ENCODE measurements at regions not wholly inside any gene's neighbourhood (a gene's known extent, or its start where the extent isn't known, plus 50 kb on each side); places are given as distances from the start of the nearest gene placed in this dataset.

DNA sequence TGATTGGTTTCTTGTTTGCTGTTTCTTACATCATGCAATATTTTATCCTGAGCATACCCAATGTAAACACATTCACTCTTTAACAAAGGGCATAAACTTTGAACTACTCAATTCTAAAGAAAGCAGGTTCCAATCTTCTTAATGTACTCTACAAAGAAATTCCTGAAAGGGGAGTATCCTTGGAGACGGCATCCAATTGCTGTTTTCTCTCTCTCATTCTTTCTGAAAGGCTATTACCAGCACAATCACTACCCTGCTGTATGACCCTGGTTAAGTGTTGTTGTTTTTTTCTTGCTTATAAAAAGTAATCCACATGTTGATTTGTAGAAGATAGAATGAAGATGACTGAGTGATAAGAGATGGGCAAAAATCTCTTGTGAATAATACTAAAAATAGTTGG is 176.0 kb downstream of the ZNF365 start:
- no peak for DNase-seq (ENCODE audit: low spot score)

DNA sequence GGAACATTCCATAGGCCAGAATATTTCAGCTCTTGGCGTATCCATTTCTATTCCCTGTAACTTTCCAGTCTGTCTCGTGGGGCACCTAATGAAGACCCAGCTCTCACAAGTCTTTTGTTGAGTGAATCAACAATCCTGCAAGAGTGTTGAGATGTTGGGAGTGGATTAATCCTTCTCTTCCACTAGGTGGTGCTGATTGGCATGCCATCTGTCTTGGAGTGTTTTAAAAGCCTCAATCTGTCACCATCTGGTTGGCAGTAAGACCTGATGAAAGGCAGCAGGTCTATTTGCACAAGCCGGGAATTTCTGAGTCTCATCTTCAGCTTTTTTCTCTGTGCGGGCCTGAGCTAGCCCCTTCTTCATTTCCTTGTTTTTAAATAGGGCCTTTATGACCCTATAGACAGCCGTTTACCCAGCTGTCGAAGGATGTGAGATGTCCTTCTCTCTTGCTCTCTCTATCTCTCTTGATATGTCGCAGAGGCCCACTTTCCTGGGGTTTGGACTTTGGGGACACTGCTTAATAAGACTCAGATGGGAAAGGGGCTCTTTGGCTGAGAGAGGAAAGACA is 180.5 kb downstream of the ZNF365 start:
- DNase-seq (ENCODE audit: low spot score): peak; percentile 68

DNA sequence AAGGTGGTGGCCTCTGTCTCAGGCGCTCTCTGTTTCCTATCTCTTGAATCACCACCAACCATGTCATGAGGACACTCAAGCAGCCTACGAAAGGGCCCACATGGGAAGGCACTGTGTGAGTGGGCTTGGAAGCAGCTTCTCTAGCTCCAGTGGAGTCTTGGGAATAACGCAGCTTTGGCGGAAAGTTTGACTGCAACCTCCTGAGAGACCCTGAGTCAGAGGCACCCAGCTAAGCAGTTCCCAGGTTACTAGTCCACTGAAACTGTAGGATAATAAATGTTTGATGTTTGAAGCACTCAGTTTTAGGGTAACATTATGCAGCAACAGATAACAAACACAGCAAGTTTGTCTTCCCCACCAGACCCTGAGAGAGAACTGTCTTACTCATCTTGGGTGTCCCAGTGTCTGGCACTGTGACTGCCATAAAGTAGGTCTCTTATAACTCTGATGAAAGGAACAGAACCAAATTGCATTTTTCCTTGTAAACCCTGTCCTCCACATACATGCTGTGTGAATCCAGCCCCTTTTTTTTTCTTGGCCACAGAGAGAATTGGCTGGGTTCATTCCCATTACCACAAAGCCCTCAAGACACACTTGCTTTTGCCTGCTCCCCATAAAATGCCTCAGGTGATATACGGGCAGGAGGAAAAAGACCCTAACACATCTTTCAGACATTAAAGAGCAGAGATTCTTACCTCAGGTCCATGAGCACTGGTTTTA is 185.5 kb downstream of the ZNF365 start:
- DNase-seq (ENCODE audit: low spot score): no peak

DNA sequence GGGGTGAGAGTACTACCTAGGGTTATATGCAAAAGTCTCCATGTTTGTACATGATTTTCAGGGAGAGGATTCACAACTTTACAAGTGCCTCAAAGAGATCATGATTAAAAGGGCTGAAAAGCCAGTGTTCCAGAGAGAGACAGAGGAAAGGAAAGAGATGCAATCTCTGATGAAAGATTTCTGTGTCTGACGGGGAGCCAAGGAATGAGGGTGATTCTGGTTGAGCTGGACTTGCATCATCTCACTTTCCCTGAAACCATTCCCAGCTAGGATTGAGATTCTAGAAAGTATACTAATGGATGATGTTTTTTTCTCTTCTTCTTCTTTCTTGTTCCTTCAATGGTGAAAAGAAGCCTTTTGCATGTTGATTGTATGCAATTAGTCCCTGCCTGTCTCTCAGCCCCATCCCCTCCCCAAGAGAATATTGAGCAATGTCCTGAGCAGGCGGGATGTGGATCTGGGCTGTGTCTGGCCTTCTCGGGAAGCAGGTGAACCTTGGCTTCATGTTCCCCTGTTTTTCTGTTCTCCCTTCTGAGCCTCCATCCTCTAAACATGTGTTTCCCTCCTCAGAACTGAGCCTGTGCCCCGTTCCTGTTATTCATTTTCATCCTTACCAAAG is 186.1 kb downstream of the ZNF365 start:
- DNase-seq (ENCODE audit: low spot score): no peak

DNA sequence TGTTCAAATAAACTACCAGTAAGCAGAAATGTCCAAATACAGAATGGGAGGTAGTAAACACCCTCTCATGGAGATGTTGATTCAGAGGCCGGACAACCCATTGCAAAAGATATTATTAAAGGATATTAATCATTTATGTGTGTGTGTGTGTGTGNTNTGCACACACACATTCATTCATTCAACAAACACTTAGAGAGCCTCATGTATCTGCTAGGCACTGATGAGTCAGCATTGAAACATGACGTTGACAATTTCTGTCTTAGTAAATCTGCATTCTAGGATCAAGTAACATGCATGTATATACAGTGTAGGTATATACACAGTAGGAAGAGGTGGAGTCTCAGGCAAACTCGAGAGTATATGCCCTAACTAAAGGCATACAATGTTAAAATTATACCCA is 187.0 kb downstream of the ZNF365 start:
- DNase-seq (ENCODE audit: low spot score): no peak

DNA sequence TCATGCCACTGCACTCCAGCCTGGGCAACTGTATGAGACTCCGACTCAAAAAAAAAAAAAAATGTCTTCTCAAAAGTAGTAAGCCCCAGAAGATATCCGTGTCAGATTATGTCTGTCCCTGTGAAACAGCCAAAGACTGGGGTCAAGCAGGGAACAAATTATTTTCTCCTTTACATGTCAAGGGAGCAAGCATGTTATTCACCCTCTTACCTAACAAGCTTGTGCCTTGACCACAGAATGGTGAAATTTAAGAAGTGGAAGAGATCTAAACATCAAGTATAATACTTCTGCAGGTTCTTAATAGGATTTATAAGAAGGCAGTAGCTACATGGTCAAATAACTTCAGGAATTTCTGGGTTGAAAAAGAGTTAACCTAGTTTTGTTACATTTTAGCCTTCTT is 187.9 kb downstream of the ZNF365 start:
- no peak for DNase-seq (ENCODE audit: low spot score)

DNA sequence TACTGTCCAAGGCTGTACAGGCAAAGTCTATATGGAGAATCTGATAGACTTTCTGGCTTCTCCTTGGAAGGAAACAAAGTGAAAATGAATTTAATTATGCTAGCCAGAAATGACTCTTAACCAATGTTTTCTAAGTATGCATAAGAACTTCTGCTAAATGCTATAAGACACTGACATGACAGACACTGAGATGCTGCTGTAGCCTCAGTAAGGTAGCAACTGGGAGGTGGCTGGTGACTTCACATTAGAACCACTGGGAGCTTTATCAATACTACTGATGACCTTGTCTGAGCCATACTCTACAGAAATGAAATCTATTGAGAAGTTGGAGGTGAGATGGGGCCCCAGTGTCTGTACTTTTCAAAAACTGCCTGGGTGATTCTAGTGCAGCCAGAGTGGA is 188.6 kb downstream of the ZNF365 start:
- no peak for DNase-seq (ENCODE audit: low spot score)

DNA sequence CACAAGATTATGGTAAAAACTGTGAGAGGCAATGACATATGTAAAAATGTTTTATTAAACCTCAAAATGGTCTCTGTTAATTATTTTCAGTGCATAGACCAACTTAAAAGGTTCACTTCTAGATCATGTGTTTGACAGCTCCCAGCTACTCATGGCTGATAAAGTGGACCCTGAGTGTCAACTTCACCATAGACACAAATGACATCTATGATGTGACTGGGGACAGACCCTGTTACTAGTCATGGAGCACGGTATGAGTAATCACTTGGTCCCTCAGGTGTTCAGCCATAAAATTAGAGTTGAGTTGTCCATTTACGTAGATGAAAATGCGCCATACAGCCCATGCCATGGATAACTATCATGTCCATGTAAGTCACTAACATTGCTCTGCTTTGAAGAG is 199.8 kb downstream of the ZNF365 start:
- no peak for DNase-seq (ENCODE audit: low spot score)

DNA sequence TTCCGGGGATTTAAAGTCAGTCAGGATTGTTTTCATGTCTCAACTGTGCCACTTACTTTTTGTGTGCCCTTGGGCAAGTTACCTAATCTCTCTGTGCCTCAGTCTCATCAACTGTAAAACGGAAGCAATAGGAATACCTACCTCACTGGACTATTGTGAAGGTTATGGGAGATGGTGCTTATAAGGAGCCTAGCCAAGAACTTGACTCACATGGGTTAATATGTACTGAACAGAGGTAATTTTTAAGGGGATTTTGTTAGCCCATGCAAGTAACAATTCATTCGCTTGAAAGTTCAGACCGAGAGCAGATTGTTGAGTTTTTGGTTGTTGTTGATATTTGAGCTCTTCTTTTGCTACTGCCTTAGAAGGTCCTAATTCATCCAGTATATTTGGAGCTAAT is 202.9 kb downstream of the ZNF365 start:
- no peak for DNase-seq (ENCODE audit: low spot score)

DNA sequence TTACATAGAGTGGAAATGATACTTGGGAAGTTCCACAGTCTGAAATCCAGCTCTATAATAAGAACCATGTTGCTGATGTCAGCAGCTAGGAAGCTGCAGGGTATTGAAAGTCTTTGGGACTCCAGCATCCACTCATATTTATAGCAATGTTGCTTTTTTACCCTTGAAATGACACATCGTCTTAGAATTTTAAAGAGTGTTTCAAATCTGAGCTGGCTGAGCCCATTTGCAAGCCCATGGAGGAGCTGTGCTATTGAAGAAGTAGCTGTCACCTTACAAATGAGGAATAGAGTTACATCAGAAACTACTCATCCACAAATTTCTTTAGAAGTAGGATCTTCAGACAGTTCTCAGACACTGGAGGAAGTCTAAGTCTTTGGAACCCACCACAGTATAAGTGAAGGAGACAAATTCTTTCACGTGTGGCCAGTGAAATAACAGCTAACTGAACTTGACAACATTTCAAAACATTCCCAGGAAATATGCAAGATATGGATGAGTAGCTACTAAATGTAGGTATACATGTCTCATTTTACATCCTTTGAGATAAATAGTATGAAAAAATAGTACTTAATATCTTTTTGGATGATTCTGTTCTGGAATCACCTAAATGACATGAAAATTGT is 203.6 kb downstream of the ZNF365 start:
- DNase-seq (ENCODE audit: low spot score): no peak

DNA sequence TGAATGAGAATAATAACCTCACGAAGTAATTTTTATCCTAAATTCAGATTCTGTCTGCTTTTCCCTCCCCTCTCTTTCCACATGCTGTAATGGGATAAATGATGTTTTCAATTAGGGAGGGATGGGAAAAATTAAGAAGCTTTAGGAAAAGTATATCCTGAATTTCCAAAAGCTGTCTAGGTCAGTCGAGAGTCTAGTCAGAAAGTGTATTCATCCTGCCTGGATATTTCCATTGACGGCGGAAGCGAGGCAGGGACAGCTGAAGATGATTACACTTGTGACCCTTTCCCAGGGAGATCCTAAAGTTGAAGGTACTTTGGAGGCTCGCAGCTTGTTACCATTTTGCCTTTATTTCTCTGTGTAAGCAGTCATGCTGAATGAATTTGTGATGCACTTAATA is 204.1 kb downstream of the ZNF365 start:
- no peak for DNase-seq (ENCODE audit: low spot score)

DNA sequence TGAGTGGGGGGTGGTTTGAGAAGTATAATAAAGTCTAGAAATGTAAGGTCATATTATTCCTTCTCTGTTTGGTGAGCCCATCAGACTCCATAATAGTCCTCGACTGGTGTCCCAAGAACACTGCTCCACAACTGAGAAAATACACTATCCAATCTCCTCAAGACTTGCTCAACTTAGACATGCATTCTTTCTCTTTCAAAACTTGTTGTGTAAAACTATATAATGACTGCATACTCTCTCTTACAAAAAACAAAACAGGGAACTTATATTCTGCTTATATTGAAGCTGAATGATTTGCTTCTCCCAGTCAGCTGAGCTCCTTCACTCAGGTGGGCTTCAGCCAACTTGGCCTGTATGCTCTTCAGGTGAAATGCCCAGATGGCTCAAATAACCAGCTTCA is 204.7 kb downstream of the ZNF365 start:
- no peak for DNase-seq (ENCODE audit: low spot score)

DNA sequence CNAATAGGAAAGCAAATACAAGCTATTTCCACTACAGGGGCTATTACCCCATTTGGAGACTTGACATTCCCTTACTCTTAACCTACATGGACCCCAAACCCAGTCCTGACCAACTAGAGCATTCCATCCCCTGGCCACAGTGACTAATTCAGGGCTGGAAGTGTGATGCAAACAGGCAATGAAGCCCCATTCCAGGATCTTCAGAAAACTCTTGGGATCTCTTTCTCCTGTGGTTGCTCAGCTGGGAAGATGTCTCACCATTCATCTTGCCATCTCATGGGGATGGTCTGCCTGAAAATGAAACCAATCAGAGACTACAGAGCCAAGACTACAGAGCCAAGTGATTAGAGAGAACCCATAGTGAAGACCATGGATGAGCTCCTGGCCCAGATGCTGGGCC is 206.2 kb downstream of the ZNF365 start:
- DNase-seq (ENCODE audit: low spot score): no peak

DNA sequence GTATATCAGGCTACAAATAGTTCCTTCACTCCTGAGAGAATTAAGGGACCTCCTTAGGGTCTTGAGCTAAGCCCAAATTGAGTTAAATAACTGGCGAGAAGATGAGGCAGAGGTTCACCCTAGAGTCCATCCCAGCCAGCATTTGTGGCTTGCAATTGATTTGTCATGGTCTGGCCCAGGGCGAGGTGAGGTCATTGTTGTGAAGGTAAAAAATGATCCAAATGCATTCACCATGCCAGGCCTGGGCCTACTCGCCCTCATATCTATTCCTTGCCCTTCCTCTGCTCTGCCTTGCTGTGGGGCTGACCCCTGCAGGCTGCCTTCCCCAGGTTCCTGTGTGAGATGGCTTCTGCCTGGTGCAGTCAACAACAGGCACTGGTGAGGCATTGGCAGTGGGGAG is 207.2 kb downstream of the ZNF365 start:
- DNase-seq (ENCODE audit: low spot score): no peak

DNA sequence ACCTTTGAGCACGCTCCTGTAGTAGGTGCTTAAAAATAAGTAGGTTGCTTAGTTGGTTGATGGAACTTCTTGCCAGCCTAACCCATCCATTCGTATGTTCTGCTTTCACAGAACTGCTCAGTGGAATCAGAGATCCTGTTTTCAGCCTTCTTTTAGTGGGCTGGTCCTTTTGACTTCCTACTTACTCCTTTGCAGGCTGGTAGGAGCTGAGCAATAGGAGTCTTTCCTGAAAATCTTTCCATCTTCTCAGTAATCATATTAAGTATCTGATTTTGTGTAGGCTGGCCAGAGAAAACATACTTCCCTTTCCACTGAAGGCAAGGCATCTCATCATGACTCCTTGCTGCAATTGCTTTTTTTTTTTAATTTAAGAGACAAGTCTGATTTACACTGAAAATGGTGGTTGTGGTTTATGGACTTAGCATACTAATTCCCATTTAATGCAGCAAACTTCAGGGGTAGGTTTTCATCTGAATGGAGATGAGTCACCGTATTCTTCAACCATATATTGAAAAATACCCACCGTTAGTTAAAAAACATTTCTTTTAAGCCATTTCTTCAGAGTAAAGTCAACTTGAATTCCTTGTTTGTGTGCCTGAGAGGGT is 208.0 kb downstream of the ZNF365 start:
- no peak for DNase-seq (ENCODE audit: low spot score)

DNA sequence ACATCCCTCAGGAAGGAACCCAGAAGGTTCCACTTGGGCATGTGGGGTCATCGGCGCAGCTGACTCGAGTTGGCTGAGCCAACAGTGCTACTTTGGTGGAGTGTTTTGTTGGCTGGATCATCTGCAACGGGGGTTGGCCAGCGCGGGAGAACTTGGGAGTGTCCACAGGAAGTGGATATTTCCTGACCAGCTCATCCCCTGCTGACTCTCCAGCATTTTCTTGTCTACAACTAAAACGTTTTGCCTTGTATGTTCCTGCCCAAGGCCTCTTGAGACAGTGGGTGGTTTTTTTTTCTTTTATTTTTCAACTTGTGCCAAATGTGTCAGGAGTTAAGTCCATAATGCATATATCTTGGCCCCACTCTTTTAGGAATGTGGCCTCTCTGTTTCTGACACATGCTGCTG is 208.6 kb downstream of the ZNF365 start:
- no peak for DNase-seq (ENCODE audit: low spot score)

DNA sequence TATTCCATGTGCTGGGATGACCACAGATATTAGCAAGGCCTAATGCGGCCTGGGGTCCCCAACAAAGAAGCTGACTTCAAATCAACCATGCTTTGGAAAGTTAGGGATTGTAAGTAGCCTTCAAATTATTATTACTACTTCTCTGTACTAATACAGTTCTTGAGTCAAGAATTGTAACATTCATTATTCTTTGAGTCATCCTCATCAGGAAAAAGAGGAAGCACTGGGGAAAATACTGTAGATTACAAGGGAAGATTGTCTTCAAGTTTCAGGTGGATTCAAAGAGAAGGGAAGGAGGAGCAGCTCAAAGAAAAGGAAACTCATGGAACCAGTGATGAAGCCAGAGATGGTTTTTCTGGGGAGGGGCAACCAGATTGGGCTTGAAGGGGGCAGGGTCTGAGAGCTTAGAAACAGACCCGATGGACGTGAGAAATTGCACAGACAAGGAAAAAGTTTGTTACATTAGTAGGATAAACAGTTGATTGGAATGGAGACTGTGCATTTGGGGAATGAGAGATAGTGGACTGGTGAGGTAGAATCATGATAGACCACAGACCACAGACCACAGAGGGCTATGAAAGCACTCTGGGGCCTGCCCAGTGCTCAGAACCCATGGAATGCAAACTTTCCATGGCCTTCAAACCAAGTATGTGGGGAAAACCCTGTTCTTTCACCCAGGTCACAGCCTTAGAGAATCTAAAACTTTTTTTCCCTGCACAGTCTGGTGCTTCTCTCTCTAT is 209.9 kb downstream of the ZNF365 start:
- DNase-seq (ENCODE audit: low spot score): no peak

DNA sequence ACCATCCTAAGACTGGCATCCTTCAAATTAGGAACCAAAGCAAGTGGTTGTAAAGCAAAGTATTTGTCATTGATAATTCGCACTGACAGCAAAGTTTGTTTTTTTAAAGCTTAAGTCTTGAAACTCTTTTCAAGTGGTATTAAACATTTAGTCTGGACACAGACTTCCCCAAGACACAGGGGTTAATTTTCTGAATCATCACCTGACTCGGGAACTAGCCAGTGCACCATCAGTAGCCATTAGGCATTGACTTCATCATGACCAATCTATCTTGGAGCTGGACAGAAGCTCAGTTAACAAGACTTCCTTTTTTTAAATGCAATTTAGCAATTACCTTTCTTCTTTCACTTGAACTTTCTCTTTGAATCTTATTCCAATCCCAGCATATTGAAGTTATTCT is 210.6 kb downstream of the ZNF365 start:
- no peak for DNase-seq (ENCODE audit: low spot score)

DNA sequence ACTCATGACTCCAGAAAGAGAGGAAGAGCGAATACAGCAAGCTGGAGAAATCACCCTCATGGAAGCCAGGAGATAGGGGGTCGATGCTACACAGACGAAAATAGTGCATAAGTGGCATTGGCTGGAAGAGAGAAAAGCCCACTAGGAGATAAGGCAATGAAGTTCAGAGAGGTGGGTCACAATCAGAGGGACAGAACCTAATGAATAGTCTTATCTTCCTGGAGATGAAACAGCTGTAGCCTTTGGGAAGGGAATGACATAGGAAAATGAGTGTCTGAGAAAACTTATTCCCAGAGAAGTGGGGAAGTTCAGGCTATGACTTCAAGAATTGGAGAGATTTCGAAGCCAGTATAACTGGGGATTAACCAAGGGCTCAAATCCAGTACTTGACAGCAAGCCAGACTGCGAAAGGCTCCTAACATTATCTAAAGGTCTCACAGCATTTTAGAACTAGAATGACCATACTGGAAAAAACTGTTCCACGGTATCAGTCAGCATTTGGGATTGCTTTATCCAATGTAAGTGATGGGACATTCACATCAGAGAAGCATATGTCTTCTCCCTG is 211.1 kb downstream of the ZNF365 start:
- DNase-seq (ENCODE audit: low spot score): no peak

DNA sequence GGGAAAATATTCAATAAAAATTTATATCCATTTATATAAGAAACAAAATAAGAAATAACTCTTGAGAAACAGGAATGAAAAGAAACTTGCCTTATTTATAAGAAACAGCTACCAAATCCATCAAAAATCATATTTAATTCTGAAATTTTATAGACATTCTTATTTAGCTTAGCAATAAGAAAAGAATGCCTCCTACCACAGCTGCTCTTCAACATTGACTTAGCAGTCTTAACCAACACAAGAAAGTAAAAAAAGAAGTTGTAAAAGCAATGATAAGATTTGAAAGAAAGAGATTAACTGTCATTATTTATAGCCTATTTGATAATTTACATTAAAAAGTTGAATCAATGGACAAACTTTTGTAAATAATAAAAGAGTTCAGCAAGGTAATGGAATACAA is 212.8 kb downstream of the ZNF365 start:
- DNase-seq (ENCODE audit: low spot score): no peak

DNA sequence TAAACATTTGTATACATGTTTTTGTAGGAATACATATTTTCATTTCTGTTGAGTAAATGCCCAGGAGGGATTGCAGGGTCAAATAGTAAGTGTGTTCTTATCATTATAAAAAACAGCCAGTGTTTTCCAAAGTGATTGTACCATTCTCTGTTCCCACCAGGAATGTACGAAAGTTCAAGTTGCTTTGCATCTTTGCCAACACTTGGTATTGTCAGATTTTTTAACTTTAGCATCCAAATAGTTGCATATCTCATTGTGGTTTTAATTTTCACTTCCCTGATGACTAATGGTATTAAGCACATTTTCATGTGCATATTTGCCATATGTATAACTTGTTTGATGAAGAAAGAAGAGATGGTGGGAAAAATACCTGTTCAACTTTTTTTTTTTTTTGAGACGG is 213.9 kb downstream of the ZNF365 start:
- no peak for DNase-seq (ENCODE audit: low spot score)

DNA sequence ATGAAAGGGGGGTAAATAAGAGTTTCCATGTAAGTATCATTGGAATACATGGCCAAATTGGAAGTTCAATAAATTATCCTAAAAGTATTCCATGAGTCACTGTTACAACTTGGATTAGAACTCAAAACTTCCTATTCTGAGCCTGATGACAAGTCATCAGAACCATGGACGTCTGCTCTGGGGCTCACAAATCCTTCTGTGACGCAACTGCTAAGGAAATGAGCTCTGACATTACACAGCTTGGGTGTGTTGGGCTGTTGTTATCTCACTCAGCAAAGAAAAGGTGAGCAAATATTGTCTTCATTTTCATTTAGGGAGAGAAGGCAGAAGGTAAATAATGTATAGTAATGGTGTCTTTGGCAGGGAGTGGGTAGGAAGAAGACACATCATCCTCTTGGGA is 214.8 kb upstream of the ADO start:
- no peak for DNase-seq (ENCODE audit: low spot score)

All from iPS-NIHi11 (cell line).